H1 (cell line): ENCODE measurements at regions not wholly inside any gene's neighbourhood (a gene's known extent, or its start where the extent isn't known, plus 50 kb on each side); places are given as distances from the start of the nearest gene placed in this dataset.

Source experiments
- ASH2L ChIP-seq: fragments of 200-600, 300-600 bp; sonication (generic); IDR thresholded peaks from one replicate; pipeline ENCODE4 v1.7.1; 2017; ENCODE audit warnings: low read length
- FOSL1 ChIP-seq: IDR thresholded peaks from 2 replicates; pipeline ENCODE4 v1.6.1; 2011; ENCODE audit warnings: mild to moderate bottlenecking, low read depth, low read length, moderate library complexity; ENCODE audit not compliant: insufficient read depth
- SIRT6 ChIP-seq: IDR thresholded peaks from one replicate; pipeline ENCODE4 v1.7.1; 2012; ENCODE audit warnings: low read length, inconsistent platforms
- TAF7 ChIP-seq: optimal IDR thresholded peaks from 2 replicates; pipeline ENCODE3; 2011; ENCODE audit warnings: low read depth, mild to moderate bottlenecking, inconsistent platforms, low read length, moderate library complexity, borderline replicate concordance

DNA sequence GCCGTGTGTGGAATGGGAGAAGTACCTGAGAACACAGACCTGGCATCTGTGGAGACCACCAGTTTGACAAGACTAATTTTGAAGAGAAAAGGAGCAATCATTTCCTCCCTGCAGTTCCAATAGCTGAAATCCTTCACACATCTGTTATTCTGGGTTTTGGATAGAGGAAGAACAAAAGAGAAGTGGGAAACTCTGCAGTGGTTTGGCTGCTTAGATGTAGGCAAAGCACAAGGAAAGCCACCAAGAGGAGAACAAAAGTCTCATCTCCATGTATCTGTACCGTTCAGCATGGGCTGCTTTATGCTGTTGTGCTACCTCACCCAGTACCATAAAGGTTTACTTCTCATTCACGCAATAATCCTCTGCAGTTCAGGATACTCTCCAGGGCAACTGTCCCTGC lies 153.1 kb upstream of the COL8A1 start (continued):
- TF ChIP-seq FOSL1 (no peak), SIRT6 (no peak), TAF7 (no peak), ASH2L (no peak)
- TF ChIP-seq, all 59 proteins: peak for 0
